ENCODE measurements at regions not wholly inside any gene's neighbourhood (a gene's known extent, or its start where the extent isn't known, plus 50 kb on each side); places are given as distances from the start of the nearest gene placed in this dataset.

GRCh38 chr20:57805747-57806146, 95.9 kb upstream of the PMEPA1 start:
- TF ChIP-seq CTCF (conservative IDR thresholded peaks at IDR 0.05) (no peak), ZFX (IDR thresholded peaks at IDR 0.05) (no peak)
